ENCODE measurements at regions not wholly inside any gene's neighbourhood (a gene's known extent, or its start where the extent isn't known, plus 50 kb on each side); places are given as distances from the start of the nearest gene placed in this dataset.

- Histone ChIP-seq H3K4me1 (no peaks in the 10 kb centered on the region), H3K9me3 (peaks cover 0 to 28% (median 10%) of the 10 kb centered on the region in 8 donors), H3K36me3 (no peaks in the 10 kb centered on the region), H3K4me3 (no peak overlapping the region), H3K27ac (no peak overlapping the region), H3K27me3 (replicated peaks in 1 of 7) (no peaks in the 10 kb centered on the region)
- DNase-seq, result no peak
- no peak for TF ChIP-seq POLR2A (IDR thresholded peaks at IDR 0.05)
- no peak for TF ChIP-seq CTCF (IDR thresholded peaks at IDR 0.05 in 8 of 11, conservative IDR thresholded peaks at IDR 0.05 in 3 of 11)
- TF ChIP-seq POLR2AphosphoS5 (IDR thresholded peaks at IDR 0.05), result no peak
- intact Hi-C loops (cut with DNase I; ENCODE audit: low total_unique reads), result no loop called here
- 82 to 97% (median 85%) methylated on average over 4 of the region's 4 CpGs for WGBS, 5 donors
Measured at GRCh38 chr12:78519422-78519821, 345.2 kb upstream of the SYT1 start.

- no peak overlapping the region for H3K4me3 ChIP-seq
- DNase-seq, result no peak
Measured at GRCh38 chr12:78530100-78530765, 334.3 kb upstream of the SYT1 start.

GRCh38 chr12:78531831-78532458 lies 332.6 kb upstream of the SYT1 start:
- Histone ChIP-seq H3K9me3 (no peaks in the 10 kb centered on the region), H3K27me3 (replicated peaks in 1 of 7) (no peaks in the 10 kb centered on the region), H3K27ac (no peak overlapping the region), H3K4me1 (no peaks in the 10 kb centered on the region), H3K36me3 (no peaks in the 10 kb centered on the region), H3K4me3 (no peak overlapping the region)
- DNase-seq, result no peak
- TF ChIP-seq POLR2A (IDR thresholded peaks at IDR 0.05) (no peak), POLR2AphosphoS5 (IDR thresholded peaks at IDR 0.05) (no peak), CTCF (IDR thresholded peaks at IDR 0.05 in 8 of 11, conservative IDR thresholded peaks at IDR 0.05 in 3 of 11) (no peak)
- intact Hi-C loops (cut with DNase I; ENCODE audit: low total_unique reads), result no loop called here
- WGBS, 5 donors, result 56 to 65% (median 61%) methylated on average over 2 of the region's 2 CpGs

More at GRCh38 chr12:78530100-78530765, 334.3 kb upstream of the SYT1 start:
- Histone ChIP-seq H3K36me3 (no peaks in the 10 kb centered on the region), H3K27me3 (replicated peaks in 1 of 7) (no peaks in the 10 kb centered on the region), H3K4me1 (no peaks in the 10 kb centered on the region), H3K9me3 (no peaks in the 10 kb centered on the region), H3K27ac (no peak overlapping the region)
- TF ChIP-seq POLR2AphosphoS5 (IDR thresholded peaks at IDR 0.05), result no peak
- no peak for TF ChIP-seq POLR2A (IDR thresholded peaks at IDR 0.05)
- no peak for TF ChIP-seq CTCF (IDR thresholded peaks at IDR 0.05 in 8 of 11, conservative IDR thresholded peaks at IDR 0.05 in 3 of 11)
- 67 to 72% (median 69%) methylated on average over 4 of the region's 4 CpGs for WGBS, 5 donors
- intact Hi-C loops (cut with DNase I; ENCODE audit: low total_unique reads), result no loop called here

GRCh38 chr12:78534311-78534710 lies 330.3 kb upstream of the SYT1 start:
- TF ChIP-seq CTCF (IDR thresholded peaks at IDR 0.05 in 8 of 11, conservative IDR thresholded peaks at IDR 0.05 in 3 of 11) (no peak), POLR2AphosphoS5 (IDR thresholded peaks at IDR 0.05) (no peak), POLR2A (IDR thresholded peaks at IDR 0.05) (no peak)
- no peak overlapping the region for H3K27ac ChIP-seq
- no peak overlapping the region for H3K4me3 ChIP-seq
- no peaks in the 10 kb centered on the region for H3K36me3 ChIP-seq
- 42 to 80% (median 56%) methylated on average over 1 of the region's 1 CpG for WGBS, 5 donors
- H3K4me1 ChIP-seq, result no peaks in the 10 kb centered on the region
- no peaks in the 10 kb centered on the region for H3K9me3 ChIP-seq
- DNase-seq, result no peak
- H3K27me3 ChIP-seq (replicated peaks in 1 of 7), result no peaks in the 10 kb centered on the region
- intact Hi-C loops (cut with DNase I; ENCODE audit: low total_unique reads), result no loop called here

Measured in spleen (tissue), 11 donors.